HG03159 (cell line): ENCODE measurements at regions not wholly inside any gene's neighbourhood (a gene's known extent, or its start where the extent isn't known, plus 50 kb on each side); places are given as distances from the start of the nearest gene placed in this dataset.
"Not testable (repeated sequence)": the region's sequence is repeated elsewhere in the genome, so short reads cannot be mapped to it uniquely, and the experiment has no call there.

Source experiments
- ATAC-seq: cut with Tn5 transposase; IDR thresholded peaks from one replicate; pipeline ENCODE4 v1.9.1; 2021; ENCODE audit warnings: mild to moderate bottlenecking, moderate library complexity; ENCODE audit not compliant: unreplicated experiment

DNA sequence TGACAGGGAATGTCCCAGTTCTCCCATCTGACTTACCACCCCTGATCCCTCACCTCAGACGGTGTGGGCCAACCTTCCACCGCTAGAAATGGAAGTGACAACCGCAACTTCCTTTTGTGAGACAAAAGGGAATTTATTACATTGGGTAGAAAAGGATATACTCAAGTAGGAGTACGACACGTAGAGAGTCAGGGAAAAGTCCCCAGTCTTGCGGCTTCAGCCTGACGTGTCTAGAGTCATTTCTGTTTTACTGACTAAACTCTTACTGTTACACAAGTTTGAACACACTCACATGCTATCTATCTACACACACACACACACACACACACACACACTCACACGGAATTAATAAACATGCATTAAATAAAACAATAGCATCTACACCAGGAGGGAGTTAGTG, 178.9 kb downstream of the COPRS start:
- no peak for ATAC-seq

GRCh38 chr17:31679667-31680066, 179.4 kb downstream of the COPRS start:
- ATAC-seq: no peak

DNA sequence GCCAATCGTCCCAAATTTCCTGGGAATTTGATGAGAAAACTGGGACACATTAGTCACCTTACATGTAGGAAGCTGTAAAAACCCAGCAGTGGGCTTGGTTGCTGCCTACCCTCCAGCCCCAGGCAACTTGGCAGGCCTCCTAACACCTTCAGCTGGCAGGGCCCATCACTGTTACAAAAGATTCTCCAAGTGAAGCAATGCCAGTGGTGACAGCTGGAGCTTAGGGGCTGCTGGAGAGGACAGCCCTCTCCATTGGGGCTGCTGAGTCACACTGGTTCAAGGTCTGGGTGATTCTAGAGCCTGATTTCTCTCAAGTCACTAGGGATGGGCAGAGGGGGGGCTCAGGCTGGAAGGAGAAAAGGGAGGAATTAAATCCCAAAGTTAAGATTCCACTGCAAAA, 180.6 kb downstream of the COPRS start:
- ATAC-seq: no peak

GRCh38 chr17:31677681-31678080, 181.4 kb downstream of the COPRS start:
- no peak for ATAC-seq

- no peak for ATAC-seq
Measured at GRCh38 chr17:31677036-31677435, 182.0 kb downstream of the COPRS start.

- ATAC-seq: not testable (repeated sequence)
Measured at GRCh38 chr17:31675392-31675791, 183.7 kb downstream of the COPRS start.

GRCh38 chr17:31674717-31675349, 184.2 kb downstream of the COPRS start:
- ATAC-seq: no peak

GRCh38 chr17:31674305-31674704, 184.7 kb downstream of the COPRS start:
- ATAC-seq: no peak

DNA sequence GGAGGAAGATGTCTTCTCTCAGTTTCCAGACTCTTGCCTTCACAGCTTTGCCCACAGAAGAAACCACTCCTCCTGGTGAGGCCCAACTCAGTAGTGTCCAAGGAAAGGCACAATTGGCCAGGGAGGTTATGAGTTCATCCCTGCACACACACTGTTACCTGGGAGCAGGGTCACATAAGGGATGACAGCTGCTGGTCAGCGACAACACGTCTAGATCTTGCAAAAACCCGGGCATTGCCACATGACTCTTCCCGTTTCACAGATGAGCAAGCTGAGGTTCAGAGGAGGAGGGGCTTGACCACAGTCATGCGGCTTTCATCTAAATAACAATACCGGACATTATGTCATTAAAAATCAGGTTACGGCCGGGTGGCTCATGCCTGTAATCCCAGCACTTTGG, 186.0 kb downstream of the COPRS start:
- ATAC-seq: no peak

GRCh38 chr17:31672161-31672819, 186.8 kb downstream of the COPRS start:
- no peak for ATAC-seq

- no peak for ATAC-seq
Measured at GRCh38 chr17:31663576-31663975, 195.5 kb downstream of the COPRS start.

DNA sequence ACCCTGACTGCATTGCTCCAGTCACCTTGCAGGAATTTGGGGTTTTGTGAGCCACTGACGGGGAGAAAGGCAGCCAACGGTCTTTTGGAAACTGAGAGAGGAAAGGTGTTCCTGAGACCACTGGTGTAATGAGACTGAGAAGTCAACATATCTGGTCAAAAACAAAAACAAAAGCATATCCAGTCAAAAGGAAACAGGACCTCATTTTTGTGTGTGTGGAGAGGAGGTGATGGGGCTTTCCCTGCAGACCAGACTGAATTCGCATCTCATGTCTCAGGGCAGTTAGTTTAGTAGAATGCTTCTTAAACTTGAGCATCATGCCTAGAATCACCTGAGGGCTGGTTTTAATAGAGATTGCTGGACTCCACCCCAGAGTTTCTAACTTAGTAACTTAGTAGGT, 198.4 kb downstream of the COPRS start:
- ATAC-seq: no peak

- ATAC-seq: no peak
Measured at GRCh38 chr17:31657876-31658275, 201.2 kb downstream of the COPRS start.

GRCh38 chr17:31654936-31655335, 204.1 kb downstream of the COPRS start:
- ATAC-seq: no peak

- ATAC-seq: no peak
Measured at GRCh38 chr17:31653691-31654090, 205.4 kb downstream of the COPRS start.

DNA sequence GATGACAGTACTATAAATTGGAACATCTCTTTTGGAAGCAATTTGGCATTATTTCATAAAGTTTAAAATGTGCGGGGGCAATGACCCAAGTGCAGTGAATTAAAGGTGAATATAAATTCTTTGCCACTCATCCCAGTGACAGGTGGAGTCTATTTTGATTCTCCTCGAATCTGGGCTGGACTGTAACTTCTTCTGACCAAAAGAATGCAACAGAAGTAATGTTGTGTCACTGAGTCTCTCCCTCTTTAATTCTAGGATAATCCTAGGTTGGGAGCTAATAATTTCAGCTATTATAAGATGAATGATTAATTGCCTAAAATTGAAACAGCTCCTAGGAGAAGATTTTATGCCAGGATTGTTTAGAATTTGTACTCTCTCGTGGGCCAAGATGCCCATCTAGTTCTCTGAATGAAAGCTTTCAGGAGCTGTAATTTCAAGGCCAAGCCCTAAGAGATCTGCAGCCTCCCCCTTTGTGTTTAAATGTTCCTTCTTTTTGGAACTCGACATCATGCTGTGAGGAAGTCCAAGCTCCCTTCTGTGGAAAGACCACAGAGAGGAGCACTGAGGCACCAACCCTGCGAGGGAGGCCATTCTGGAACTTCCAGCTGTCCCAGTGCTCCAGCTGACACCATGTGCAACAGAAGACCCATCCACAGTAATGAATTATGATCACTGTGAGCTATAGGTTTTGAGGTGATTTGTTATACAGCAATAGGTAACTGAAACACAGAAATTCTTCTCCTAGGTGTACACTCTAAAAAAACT, 208.1 kb downstream of the COPRS start:
- no peak for ATAC-seq

GRCh38 chr17:31649302-31649701, 209.7 kb downstream of the COPRS start:
- ATAC-seq: no peak

- ATAC-seq: no peak
Measured at GRCh38 chr17:31647661-31648060, 211.4 kb downstream of the COPRS start.

GRCh38 chr17:31646642-31647041, 212.4 kb downstream of the COPRS start:
- ATAC-seq: no peak

DNA sequence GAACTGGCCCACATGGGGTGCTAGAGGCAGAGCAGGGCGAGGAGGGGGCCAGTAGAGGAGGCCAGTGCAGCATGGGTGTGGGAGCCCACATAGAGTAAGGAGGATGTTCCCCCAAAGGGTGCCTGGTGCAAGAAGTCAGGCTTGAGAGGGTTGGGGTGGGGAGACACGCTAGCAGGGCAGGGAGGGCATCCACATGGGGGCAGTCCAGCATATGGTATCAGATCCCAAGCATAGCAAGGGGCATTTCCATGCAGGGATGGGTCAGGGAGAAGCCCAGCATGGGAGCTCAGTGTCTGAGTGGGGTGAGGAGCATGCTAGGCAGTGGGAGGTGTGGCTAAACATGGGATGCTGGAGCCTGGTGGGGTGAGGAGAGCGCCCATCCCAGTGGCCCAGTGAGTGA, 213.7 kb downstream of the COPRS start:
- ATAC-seq: no peak

GRCh38 chr17:31631766-31632165, 227.3 kb downstream of the COPRS start:
- no peak for ATAC-seq

GRCh38 chr17:31630866-31631265, 228.2 kb downstream of the COPRS start:
- not testable (repeated sequence) for ATAC-seq
